ENCODE measurements at regions not wholly inside any gene's neighbourhood (a gene's known extent, or its start where the extent isn't known, plus 50 kb on each side); places are given as distances from the start of the nearest gene placed in this dataset.

- no peak for TF ChIP-seq CTCF (IDR thresholded peaks at IDR 0.05)
- no peak for TF ChIP-seq POLR2A (IDR thresholded peaks at IDR 0.05; ENCODE audit: low read depth)
- TF ChIP-seq POLR2AphosphoS5 (IDR thresholded peaks at IDR 0.05) = no peak
- TF ChIP-seq EP300 (IDR thresholded peaks at IDR 0.05) = no peak
Measured at GRCh38 chr6:102918161-102918560, 1524.7 kb downstream of the GRIK2 start.

Measured in esophagus muscularis mucosa (tissue), 4 donors.